ENCODE measurements at regions not wholly inside any gene's neighbourhood (a gene's known extent, or its start where the extent isn't known, plus 50 kb on each side); places are given as distances from the start of the nearest gene placed in this dataset.

DNA sequence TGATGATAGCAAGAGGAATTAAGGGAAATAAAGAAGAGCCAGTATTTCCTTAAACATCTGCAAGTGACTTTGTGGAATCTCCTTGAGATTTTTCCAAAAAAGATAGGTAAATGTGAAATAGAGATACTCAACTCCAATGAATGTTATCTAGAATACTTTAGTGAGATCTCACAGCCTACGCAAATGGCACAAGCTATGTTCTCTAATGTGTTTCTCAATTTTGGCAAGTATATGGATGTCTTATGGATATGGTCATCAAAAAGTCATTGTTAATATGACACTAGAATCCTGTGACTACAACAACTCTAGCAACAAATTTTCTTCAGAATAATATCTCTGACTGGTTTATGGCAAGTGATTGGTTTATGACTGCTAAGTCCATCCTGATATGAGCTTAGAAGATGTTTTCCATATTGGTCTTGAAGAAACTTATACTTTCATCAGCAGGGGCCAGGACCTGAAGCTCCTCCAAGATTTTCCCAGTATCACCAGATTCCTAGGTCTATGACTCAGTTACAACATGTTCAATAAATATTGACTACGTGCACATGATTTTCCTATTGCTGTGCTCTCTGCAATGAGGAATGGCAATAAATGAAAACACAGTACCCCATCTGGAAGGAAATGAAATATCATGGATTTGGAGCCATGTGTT, 170.9 kb upstream of the THBS1 start:
- TF ChIP-seq ZFP3 (CRISPR knock-in tag; IDR thresholded peaks at IDR 0.05), result no peak
- no peak for TF ChIP-seq PPARA (CRISPR knock-in tag; IDR thresholded peaks at IDR 0.05; ENCODE audit: borderline replicate concordance)
- TF ChIP-seq, protein P1, sequence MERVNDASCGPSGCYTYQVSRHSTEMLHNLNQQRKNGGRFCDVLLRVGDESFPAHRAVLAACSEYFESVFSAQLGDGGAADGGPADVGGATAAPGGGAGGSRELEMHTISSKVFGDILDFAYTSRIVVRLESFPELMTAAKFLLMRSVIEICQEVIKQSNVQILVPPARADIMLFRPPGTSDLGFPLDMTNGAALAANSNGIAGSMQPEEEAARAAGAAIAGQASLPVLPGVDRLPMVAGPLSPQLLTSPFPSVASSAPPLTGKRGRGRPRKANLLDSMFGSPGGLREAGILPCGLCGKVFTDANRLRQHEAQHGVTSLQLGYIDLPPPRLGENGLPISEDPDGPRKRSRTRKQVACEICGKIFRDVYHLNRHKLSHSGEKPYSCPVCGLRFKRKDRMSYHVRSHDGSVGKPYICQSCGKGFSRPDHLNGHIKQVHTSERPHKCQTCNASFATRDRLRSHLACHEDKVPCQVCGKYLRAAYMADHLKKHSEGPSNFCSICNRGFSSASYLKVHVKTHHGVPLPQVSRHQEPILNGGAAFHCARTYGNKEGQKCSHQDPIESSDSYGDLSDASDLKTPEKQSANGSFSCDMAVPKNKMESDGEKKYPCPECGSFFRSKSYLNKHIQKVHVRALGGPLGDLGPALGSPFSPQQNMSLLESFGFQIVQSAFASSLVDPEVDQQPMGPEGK (CRISPR knock-in tag; IDR thresholded peaks at IDR 0.05; ENCODE audit: borderline replicate concordance), result no peak
